GM12878 (cell line): ENCODE measurements at regions not wholly inside any gene's neighbourhood (a gene's known extent, or its start where the extent isn't known, plus 50 kb on each side); places are given as distances from the start of the nearest gene placed in this dataset.

Experiments
- GATAD2B ChIP-seq: fragments of 450-650 bp; conservative IDR thresholded peaks from 2 replicates; pipeline ENCODE4 v1.6.1; 2017; ENCODE audit warnings: low read depth, mild to moderate bottlenecking, moderate library complexity
- HCFC1 ChIP-seq: fragments of 150-350 bp; IDR thresholded peaks from 2 replicates; pipeline ENCODE4 v1.6.1; 2014; ENCODE audit warnings: low read length
- POLR2A ChIP-seq: IDR thresholded peaks from 2 replicates; pipeline ENCODE4 v1.6.1; 2011; ENCODE audit warnings: low read depth, mild to moderate bottlenecking, low read length
- RAD51 ChIP-seq: fragments of 450-650 bp; IDR thresholded peaks from 2 replicates; pipeline ENCODE4 v1.6.1; 2016; ENCODE audit warnings: moderate library complexity, mild to moderate bottlenecking, inconsistent platforms
- SP1 ChIP-seq: IDR thresholded peaks from one replicate; pipeline ENCODE4 v1.6.1; 2011; ENCODE audit warnings: low read depth, low read length
- TF ChIP-seq, protein P1 (sequence below), 3 experiments: IDR thresholded peaks in 2 of 3; conservative IDR thresholded peaks in 1 of 3; 2 replicates each; pipeline ENCODE4 v1.5.1; 2011; ENCODE audit warnings: low read depth in 3 of 3, low read length in 3 of 3, mild to moderate bottlenecking in 3 of 3, control low read depth in 2 of 3, moderate library complexity in 2 of 3, inconsistent platforms in 1 of 3, mixed read lengths in 1 of 3; ENCODE audit not compliant: control insufficient read depth in 2 of 3, insufficient read depth in 1 of 3; ENCODE audit errors: extremely low read depth in 1 of 3

DNA sequence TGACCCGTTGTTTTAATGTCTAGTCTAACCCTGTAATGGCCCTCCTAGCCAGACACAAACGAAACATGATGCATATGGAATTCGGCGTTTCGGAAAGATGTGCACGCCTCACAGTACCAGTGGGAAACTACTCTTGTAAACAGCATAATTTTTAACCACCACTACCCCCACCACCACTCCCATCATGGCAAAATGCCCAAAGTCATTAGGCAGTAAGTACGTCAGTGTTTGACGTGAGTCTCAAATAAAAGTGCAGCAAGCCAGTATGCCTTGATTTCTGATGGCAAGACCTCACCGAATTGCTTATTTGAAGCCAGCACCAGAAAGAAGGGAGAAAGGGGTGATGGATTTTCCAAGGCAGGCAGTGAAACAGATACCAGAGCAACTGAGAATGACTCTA is 71.4 kb downstream of the ADRB2 start:
- no peak for TF ChIP-seq POLR2A
- TF ChIP-seq, protein P1, sequence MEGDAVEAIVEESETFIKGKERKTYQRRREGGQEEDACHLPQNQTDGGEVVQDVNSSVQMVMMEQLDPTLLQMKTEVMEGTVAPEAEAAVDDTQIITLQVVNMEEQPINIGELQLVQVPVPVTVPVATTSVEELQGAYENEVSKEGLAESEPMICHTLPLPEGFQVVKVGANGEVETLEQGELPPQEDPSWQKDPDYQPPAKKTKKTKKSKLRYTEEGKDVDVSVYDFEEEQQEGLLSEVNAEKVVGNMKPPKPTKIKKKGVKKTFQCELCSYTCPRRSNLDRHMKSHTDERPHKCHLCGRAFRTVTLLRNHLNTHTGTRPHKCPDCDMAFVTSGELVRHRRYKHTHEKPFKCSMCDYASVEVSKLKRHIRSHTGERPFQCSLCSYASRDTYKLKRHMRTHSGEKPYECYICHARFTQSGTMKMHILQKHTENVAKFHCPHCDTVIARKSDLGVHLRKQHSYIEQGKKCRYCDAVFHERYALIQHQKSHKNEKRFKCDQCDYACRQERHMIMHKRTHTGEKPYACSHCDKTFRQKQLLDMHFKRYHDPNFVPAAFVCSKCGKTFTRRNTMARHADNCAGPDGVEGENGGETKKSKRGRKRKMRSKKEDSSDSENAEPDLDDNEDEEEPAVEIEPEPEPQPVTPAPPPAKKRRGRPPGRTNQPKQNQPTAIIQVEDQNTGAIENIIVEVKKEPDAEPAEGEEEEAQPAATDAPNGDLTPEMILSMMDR (IDR thresholded peaks at IDR 0.05 in 2 of 3, conservative IDR thresholded peaks at IDR 0.05 in 1 of 3; ENCODE audit: control insufficient read depth in 2 of 3, extremely low read depth in 1 of 3, insufficient read depth in 1 of 3, low read depth in 3 of 3, low read length in 3 of 3): no peak
- no peak for TF ChIP-seq SP1
- no peak for TF ChIP-seq HCFC1
- no peak for TF ChIP-seq RAD51
- no peak for TF ChIP-seq GATAD2B
